ENCODE measurements at regions not wholly inside any gene's neighbourhood (a gene's known extent, or its start where the extent isn't known, plus 50 kb on each side); places are given as distances from the start of the nearest gene placed in this dataset.

DNA sequence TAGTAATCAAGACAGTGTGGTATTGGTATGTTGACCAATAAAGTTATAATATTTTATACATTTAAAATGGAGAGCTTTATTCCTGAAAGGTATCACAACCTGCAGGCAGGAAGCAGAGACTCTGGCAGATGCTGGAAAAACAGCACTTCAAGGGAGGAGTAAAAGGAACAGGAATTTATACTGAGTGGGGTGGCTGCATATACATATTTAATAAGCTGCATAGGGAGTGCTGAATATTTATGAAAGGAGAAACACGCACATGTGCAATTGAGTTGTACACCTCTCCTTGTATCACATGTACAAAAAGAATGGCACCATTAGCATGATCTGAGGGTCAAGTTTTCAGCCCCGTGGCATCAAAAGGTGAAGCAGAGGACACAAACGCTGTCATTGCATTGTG, 104.9 kb upstream of the PAXBP1 start:
- TF ChIP-seq, protein P1, sequence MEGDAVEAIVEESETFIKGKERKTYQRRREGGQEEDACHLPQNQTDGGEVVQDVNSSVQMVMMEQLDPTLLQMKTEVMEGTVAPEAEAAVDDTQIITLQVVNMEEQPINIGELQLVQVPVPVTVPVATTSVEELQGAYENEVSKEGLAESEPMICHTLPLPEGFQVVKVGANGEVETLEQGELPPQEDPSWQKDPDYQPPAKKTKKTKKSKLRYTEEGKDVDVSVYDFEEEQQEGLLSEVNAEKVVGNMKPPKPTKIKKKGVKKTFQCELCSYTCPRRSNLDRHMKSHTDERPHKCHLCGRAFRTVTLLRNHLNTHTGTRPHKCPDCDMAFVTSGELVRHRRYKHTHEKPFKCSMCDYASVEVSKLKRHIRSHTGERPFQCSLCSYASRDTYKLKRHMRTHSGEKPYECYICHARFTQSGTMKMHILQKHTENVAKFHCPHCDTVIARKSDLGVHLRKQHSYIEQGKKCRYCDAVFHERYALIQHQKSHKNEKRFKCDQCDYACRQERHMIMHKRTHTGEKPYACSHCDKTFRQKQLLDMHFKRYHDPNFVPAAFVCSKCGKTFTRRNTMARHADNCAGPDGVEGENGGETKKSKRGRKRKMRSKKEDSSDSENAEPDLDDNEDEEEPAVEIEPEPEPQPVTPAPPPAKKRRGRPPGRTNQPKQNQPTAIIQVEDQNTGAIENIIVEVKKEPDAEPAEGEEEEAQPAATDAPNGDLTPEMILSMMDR (IDR thresholded peaks at IDR 0.05): no peak
- no peak for TF ChIP-seq POLR2A (IDR thresholded peaks at IDR 0.05)

Data from body of pancreas (tissue), 4 donors.